ENCODE measurements at regions not wholly inside any gene's neighbourhood (a gene's known extent, or its start where the extent isn't known, plus 50 kb on each side); places are given as distances from the start of the nearest gene placed in this dataset.

GRCh38 chr11:119533921-119534736, 111.2 kb upstream of the THY1 start:
- peak; percentile 64 for DNase-seq
- no peak overlapping the region for H3K4me3 Mint-ChIP-seq
- H3K27me3 Mint-ChIP-seq: peaks cover 29% of the 10 kb centered on the region
- no peaks in the 10 kb centered on the region for H3K36me3 Mint-ChIP-seq
- no peak overlapping the region for H3K27ac Mint-ChIP-seq
- CTCF ChIA-PET: interaction anchor here (0.6 to 2.3 kb wide), 6 partner anchors 9 to 592 kb away, joined by 3 to 10 read pairs (median 4); no protein-coding TSS in a partner anchor
- no peaks in the 10 kb centered on the region for H3K4me1 Mint-ChIP-seq
- no peaks in the 10 kb centered on the region for H3K9me3 Mint-ChIP-seq

GRCh38 chr11:119533462-119533861, 110.5 kb upstream of the THY1 start:
- Mint-ChIP-seq H3K4me3 (no peak overlapping the region), H3K27me3 (peaks cover 31% of the 10 kb centered on the region), H3K36me3 (no peaks in the 10 kb centered on the region), H3K9me3 (no peaks in the 10 kb centered on the region), H3K27ac (no peak overlapping the region), H3K4me1 (no peaks in the 10 kb centered on the region)
- CTCF ChIA-PET: interaction anchor here (1.2 to 2.3 kb wide), 5 partner anchors 14 to 53 kb away, joined by 3 to 10 read pairs (median 4); no protein-coding TSS in a partner anchor
- DNase-seq: no peak

GRCh38 chr11:119532551-119532950, 109.6 kb upstream of the THY1 start:
- no peak for DNase-seq
- Mint-ChIP-seq H3K4me1 (no peaks in the 10 kb centered on the region), H3K36me3 (no peaks in the 10 kb centered on the region), H3K27ac (no peak overlapping the region), H3K27me3 (peaks cover 30% of the 10 kb centered on the region), H3K9me3 (no peaks in the 10 kb centered on the region), H3K4me3 (no peak overlapping the region)
- CTCF ChIA-PET: interaction anchor here (0.5 to 1.5 kb wide), 8 partner anchors 9 to 58 kb away, joined by 3 to 4 read pairs (median 3); no protein-coding TSS in a partner anchor

- no peak for DNase-seq
Measured at GRCh38 chr11:119531623-119532022, 108.7 kb upstream of the THY1 start.

GRCh38 chr11:119531056-119531455, 108.1 kb upstream of the THY1 start:
- Mint-ChIP-seq H3K27ac (no peak overlapping the region), H3K36me3 (no peaks in the 10 kb centered on the region), H3K9me3 (no peaks in the 10 kb centered on the region), H3K4me1 (no peaks in the 10 kb centered on the region), H3K27me3 (peaks cover 27% of the 10 kb centered on the region), H3K4me3 (no peak overlapping the region)
- DNase-seq: no peak
- CTCF ChIA-PET: no interaction called here

More at GRCh38 chr11:119531623-119532022, 108.7 kb upstream of the THY1 start:
- H3K27ac Mint-ChIP-seq: no peak overlapping the region
- no peaks in the 10 kb centered on the region for H3K9me3 Mint-ChIP-seq
- H3K4me1 Mint-ChIP-seq: no peaks in the 10 kb centered on the region
- CTCF ChIA-PET: interaction anchor here (0.6 to 1.3 kb wide), 4 partner anchors 8 to 57 kb away, joined by 3 read pairs; no protein-coding TSS in a partner anchor
- H3K36me3 Mint-ChIP-seq: no peaks in the 10 kb centered on the region
- no peak overlapping the region for H3K4me3 Mint-ChIP-seq
- H3K27me3 Mint-ChIP-seq: peaks cover 28% of the 10 kb centered on the region

GRCh38 chr11:119530509-119530908, 107.5 kb upstream of the THY1 start:
- Mint-ChIP-seq H3K27me3 (peaks cover 26% of the 10 kb centered on the region), H3K27ac (no peak overlapping the region), H3K9me3 (no peaks in the 10 kb centered on the region), H3K4me1 (no peaks in the 10 kb centered on the region), H3K36me3 (no peaks in the 10 kb centered on the region), H3K4me3 (no peak overlapping the region)
- CTCF ChIA-PET: no interaction called here
- no peak for DNase-seq

GRCh38 chr11:119529936-119530335, 107.0 kb upstream of the THY1 start:
- Mint-ChIP-seq H3K36me3 (no peaks in the 10 kb centered on the region), H3K4me3 (no peak overlapping the region), H3K9me3 (no peaks in the 10 kb centered on the region), H3K27me3 (peaks cover 26% of the 10 kb centered on the region), H3K4me1 (no peaks in the 10 kb centered on the region), H3K27ac (no peak overlapping the region)
- no peak for DNase-seq
- CTCF ChIA-PET: no interaction called here

GRCh38 chr11:119529063-119529845, 106.3 kb upstream of the THY1 start:
- DNase-seq: no peak
- CTCF ChIA-PET: interaction anchor here (0.7 kb wide), 1 partner anchor 22 kb away, joined by 3 read pairs; no protein-coding TSS in a partner anchor
- Mint-ChIP-seq H3K9me3 (no peaks in the 10 kb centered on the region), H3K27me3 (peaks cover 24% of the 10 kb centered on the region), H3K27ac (no peak overlapping the region), H3K4me1 (no peaks in the 10 kb centered on the region), H3K36me3 (no peaks in the 10 kb centered on the region), H3K4me3 (no peak overlapping the region)

- Mint-ChIP-seq H3K4me3 (no peak overlapping the region), H3K27ac (no peak overlapping the region), H3K27me3 (peaks cover 13% of the 10 kb centered on the region), H3K36me3 (no peaks in the 10 kb centered on the region), H3K9me3 (no peaks in the 10 kb centered on the region), H3K4me1 (no peaks in the 10 kb centered on the region)
- CTCF ChIA-PET: no interaction called here
- no peak for DNase-seq
Measured at GRCh38 chr11:119525867-119526196, 102.9 kb upstream of the THY1 start.

- Mint-ChIP-seq H3K36me3 (no peaks in the 10 kb centered on the region), H3K4me1 (no peaks in the 10 kb centered on the region), H3K27ac (no peak overlapping the region), H3K4me3 (no peak overlapping the region), H3K9me3 (no peaks in the 10 kb centered on the region), H3K27me3 (peaks cover 13% of the 10 kb centered on the region)
- DNase-seq: no peak
- CTCF ChIA-PET: interaction anchor here (1.4 kb wide), 1 partner anchor 9 kb away, joined by 4 read pairs; no protein-coding TSS in a partner anchor
Measured at GRCh38 chr11:119525180-119525866, 102.4 kb upstream of the THY1 start.

GRCh38 chr11:119523539-119524157, 100.7 kb upstream of the THY1 start:
- H3K4me1 Mint-ChIP-seq: no peaks in the 10 kb centered on the region
- CTCF ChIA-PET: interaction anchor here (0.7 to 1.3 kb wide), 2 partner anchors 9 to 206 kb away, joined by 3 read pairs; no protein-coding TSS in a partner anchor
- H3K9me3 Mint-ChIP-seq: no peaks in the 10 kb centered on the region
- H3K4me3 Mint-ChIP-seq: no peak overlapping the region
- H3K27ac Mint-ChIP-seq: no peak overlapping the region
- DNase-seq: no peak
- no peaks in the 10 kb centered on the region for H3K36me3 Mint-ChIP-seq
- peaks cover 13% of the 10 kb centered on the region for H3K27me3 Mint-ChIP-seq

GRCh38 chr11:119522609-119523008, 99.6 kb upstream of the THY1 start:
- peaks cover 8% of the 10 kb centered on the region for H3K27me3 Mint-ChIP-seq
- no peak overlapping the region for H3K4me3 Mint-ChIP-seq
- H3K27ac Mint-ChIP-seq: no peak overlapping the region
- H3K36me3 Mint-ChIP-seq: no peaks in the 10 kb centered on the region
- no peaks in the 10 kb centered on the region for H3K4me1 Mint-ChIP-seq
- DNase-seq: no peak
- CTCF ChIA-PET: interaction anchor here (0.7 kb wide), 1 partner anchor 207 kb away, joined by 3 read pairs; no protein-coding TSS in a partner anchor
- no peaks in the 10 kb centered on the region for H3K9me3 Mint-ChIP-seq

- H3K36me3 Mint-ChIP-seq: no peaks in the 10 kb centered on the region
- H3K4me3 Mint-ChIP-seq: no peak overlapping the region
- H3K27ac Mint-ChIP-seq: no peak overlapping the region
- H3K4me1 Mint-ChIP-seq: no peaks in the 10 kb centered on the region
- H3K9me3 Mint-ChIP-seq: no peaks in the 10 kb centered on the region
- H3K27me3 Mint-ChIP-seq: peaks cover 8% of the 10 kb centered on the region
- DNase-seq: no peak
- CTCF ChIA-PET: no interaction called here
Measured at GRCh38 chr11:119521551-119521950, 98.6 kb upstream of the THY1 start.

GRCh38 chr11:119520966-119521365, 98.0 kb upstream of the THY1 start:
- Mint-ChIP-seq H3K36me3 (no peaks in the 10 kb centered on the region), H3K9me3 (no peaks in the 10 kb centered on the region), H3K4me3 (no peak overlapping the region), H3K27me3 (peaks cover 8% of the 10 kb centered on the region), H3K4me1 (no peaks in the 10 kb centered on the region), H3K27ac (no peak overlapping the region)
- CTCF ChIA-PET: no interaction called here
- DNase-seq: no peak
